Gastrocnemius medialis (tissue), 4 donors: ENCODE measurements at regions not wholly inside any gene's neighbourhood (a gene's known extent, or its start where the extent isn't known, plus 50 kb on each side); places are given as distances from the start of the nearest gene placed in this dataset.

ENCODE experiments used
- CTCF ChIP-seq, 5 experiments: fragments of 450-650 bp in 3 of 5; fragments of 200-600 bp in 2 of 5; sonication (generic) in 2 of 5; IDR thresholded peaks in 4 of 5; conservative IDR thresholded peaks in 1 of 5; 1 replicate in 4 of 5; 2 replicates in 1 of 5; pipeline ENCODE4 v1.5.1; 2016 to 2019; ENCODE audit warnings: antibody characterized with exemption in 5 of 5, mild to moderate bottlenecking in 3 of 5, moderate library complexity in 3 of 5
- POLR2A ChIP-seq, 2 donors: fragments of 450-650 bp; IDR thresholded peaks; one replicate each; pipeline ENCODE4 v1.6.1; 2017; ENCODE audit warnings: antibody characterized with exemption in 2 of 2, mild to moderate bottlenecking in 2 of 2, moderate library complexity in 2 of 2

DNA sequence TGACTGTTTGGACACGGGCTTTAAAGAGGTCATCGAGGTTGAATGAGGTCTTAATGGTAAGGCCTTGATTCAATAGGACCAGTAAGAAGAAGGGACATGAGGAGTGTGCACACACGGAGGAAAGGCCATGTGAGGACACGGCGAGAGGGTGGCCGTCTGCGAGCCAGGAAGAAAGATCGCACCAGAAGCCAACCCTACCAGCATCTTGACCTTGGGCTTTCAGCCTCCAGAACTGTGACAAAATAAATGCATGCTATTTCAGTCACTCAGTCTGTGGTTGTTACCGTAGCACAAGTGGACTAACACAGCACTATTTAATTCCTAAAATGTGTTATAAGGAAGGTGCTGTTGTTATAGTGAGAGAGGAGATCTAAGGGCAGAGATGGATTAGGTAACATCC is 468.6 kb upstream of the FAT1 start:
- TF ChIP-seq POLR2A (IDR thresholded peaks at IDR 0.05) (no peak), CTCF (IDR thresholded peaks at IDR 0.05 in 4 of 5, conservative IDR thresholded peaks at IDR 0.05 in 1 of 5) (no peak)
